ENCODE measurements at regions not wholly inside any gene's neighbourhood (a gene's known extent, or its start where the extent isn't known, plus 50 kb on each side); places are given as distances from the start of the nearest gene placed in this dataset.

DNA sequence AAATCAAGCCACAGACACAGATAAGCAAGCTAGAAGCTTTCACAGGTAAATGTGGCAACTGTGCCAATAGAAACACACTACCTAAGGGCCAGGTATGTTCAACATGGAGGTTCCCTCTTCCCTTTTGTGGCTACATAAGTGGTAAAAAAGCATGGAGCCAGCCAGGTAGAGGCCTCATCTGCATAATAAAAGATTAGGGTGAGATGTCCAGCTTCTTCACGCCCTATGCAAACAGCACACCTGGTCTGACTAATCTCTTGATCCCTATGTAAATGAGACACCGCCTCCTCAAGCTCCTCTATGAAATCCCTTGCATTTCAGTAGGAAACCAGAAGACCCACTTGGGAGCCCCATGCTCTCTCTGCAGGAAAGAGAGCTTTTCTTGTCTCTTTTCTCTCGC is 282.2 kb downstream of the NEBL start:
- TF ChIP-seq, protein P1, sequence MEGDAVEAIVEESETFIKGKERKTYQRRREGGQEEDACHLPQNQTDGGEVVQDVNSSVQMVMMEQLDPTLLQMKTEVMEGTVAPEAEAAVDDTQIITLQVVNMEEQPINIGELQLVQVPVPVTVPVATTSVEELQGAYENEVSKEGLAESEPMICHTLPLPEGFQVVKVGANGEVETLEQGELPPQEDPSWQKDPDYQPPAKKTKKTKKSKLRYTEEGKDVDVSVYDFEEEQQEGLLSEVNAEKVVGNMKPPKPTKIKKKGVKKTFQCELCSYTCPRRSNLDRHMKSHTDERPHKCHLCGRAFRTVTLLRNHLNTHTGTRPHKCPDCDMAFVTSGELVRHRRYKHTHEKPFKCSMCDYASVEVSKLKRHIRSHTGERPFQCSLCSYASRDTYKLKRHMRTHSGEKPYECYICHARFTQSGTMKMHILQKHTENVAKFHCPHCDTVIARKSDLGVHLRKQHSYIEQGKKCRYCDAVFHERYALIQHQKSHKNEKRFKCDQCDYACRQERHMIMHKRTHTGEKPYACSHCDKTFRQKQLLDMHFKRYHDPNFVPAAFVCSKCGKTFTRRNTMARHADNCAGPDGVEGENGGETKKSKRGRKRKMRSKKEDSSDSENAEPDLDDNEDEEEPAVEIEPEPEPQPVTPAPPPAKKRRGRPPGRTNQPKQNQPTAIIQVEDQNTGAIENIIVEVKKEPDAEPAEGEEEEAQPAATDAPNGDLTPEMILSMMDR (IDR thresholded peaks at IDR 0.05): no peak
- TF ChIP-seq MAX (CRISPR knock-in tag; IDR thresholded peaks at IDR 0.05) (no peak), ZNF121 (CRISPR knock-in tag; IDR thresholded peaks at IDR 0.05) (no peak), CREB1 (CRISPR knock-in tag; IDR thresholded peaks at IDR 0.05) (no peak), HMGXB4 (CRISPR knock-in tag; IDR thresholded peaks at IDR 0.05) (no peak), USF2 (CRISPR knock-in tag; IDR thresholded peaks at IDR 0.05) (no peak), FOXK1 (CRISPR knock-in tag; IDR thresholded peaks at IDR 0.05) (no peak)
- TF ChIP-seq, protein P2, sequence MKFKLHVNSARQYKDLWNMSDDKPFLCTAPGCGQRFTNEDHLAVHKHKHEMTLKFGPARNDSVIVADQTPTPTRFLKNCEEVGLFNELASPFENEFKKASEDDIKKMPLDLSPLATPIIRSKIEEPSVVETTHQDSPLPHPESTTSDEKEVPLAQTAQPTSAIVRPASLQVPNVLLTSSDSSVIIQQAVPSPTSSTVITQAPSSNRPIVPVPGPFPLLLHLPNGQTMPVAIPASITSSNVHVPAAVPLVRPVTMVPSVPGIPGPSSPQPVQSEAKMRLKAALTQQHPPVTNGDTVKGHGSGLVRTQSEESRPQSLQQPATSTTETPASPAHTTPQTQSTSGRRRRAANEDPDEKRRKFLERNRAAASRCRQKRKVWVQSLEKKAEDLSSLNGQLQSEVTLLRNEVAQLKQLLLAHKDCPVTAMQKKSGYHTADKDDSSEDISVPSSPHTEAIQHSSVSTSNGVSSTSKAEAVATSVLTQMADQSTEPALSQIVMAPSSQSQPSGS (CRISPR knock-in tag; IDR thresholded peaks at IDR 0.05; ENCODE audit: borderline replicate concordance, low read depth): no peak
- TF ChIP-seq, protein P3, sequence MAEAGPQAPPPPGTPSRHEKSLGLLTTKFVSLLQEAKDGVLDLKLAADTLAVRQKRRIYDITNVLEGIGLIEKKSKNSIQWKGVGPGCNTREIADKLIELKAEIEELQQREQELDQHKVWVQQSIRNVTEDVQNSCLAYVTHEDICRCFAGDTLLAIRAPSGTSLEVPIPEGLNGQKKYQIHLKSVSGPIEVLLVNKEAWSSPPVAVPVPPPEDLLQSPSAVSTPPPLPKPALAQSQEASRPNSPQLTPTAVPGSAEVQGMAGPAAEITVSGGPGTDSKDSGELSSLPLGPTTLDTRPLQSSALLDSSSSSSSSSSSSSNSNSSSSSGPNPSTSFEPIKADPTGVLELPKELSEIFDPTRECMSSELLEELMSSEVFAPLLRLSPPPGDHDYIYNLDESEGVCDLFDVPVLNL (CRISPR knock-in tag; IDR thresholded peaks at IDR 0.05; ENCODE audit: borderline replicate concordance, low read depth): no peak

All from WTC11 (cell line).